A673 (cell line): ENCODE measurements at regions not wholly inside any gene's neighbourhood (a gene's known extent, or its start where the extent isn't known, plus 50 kb on each side); places are given as distances from the start of the nearest gene placed in this dataset.

Experiments used
- EZH2 ChIP-seq: fragments of 200-600 bp; sonication (generic); IDR thresholded peaks from 2 replicates; pipeline ENCODE4 v1.6.1; 2017; ENCODE audit warnings: borderline replicate concordance, low read depth, mild to moderate bottlenecking, mixed read lengths, antibody characterized with exemption, low read length; ENCODE audit not compliant: poor library complexity, severe bottlenecking
- TF ChIP-seq, protein P1 (sequence below): fragments of 300-800, 200-600 bp; sonication (generic); conservative IDR thresholded peaks from 2 replicates; pipeline ENCODE4 v1.5.1; 2017; ENCODE audit warnings: low read depth, mild to moderate bottlenecking, antibody characterized with exemption, low read length, moderate library complexity, mixed read lengths

GRCh38 chr18:55166260-55166598 lies 207.0 kb upstream of the CCDC68 start:
- TF ChIP-seq, protein P1, sequence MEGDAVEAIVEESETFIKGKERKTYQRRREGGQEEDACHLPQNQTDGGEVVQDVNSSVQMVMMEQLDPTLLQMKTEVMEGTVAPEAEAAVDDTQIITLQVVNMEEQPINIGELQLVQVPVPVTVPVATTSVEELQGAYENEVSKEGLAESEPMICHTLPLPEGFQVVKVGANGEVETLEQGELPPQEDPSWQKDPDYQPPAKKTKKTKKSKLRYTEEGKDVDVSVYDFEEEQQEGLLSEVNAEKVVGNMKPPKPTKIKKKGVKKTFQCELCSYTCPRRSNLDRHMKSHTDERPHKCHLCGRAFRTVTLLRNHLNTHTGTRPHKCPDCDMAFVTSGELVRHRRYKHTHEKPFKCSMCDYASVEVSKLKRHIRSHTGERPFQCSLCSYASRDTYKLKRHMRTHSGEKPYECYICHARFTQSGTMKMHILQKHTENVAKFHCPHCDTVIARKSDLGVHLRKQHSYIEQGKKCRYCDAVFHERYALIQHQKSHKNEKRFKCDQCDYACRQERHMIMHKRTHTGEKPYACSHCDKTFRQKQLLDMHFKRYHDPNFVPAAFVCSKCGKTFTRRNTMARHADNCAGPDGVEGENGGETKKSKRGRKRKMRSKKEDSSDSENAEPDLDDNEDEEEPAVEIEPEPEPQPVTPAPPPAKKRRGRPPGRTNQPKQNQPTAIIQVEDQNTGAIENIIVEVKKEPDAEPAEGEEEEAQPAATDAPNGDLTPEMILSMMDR, result no peak
- no peak for TF ChIP-seq EZH2
